ENCODE measurements at regions not wholly inside any gene's neighbourhood (a gene's known extent, or its start where the extent isn't known, plus 50 kb on each side); places are given as distances from the start of the nearest gene placed in this dataset.

DNA sequence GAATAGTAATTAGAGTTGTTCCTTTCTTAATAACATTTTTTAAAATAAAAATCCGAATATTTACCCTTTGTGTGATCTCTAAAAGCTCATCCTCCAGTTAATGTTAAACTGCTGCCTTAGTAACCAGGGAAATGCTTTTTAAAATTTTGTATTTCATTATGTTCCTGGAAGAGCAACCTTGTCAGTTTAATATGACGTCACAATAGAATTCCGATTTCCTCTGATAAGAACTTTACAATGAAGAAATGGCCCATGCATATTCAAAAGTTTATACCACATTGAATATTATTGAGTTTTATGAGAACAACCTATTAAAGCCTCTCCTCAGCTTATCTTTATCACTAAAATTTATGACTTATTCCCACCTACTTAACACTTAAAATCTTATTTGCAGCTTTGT lies 1566.6 kb downstream of the EFNB2 start:
- H3K27ac Mint-ChIP-seq = no peak overlapping the region
- no peak overlapping the region for H3K4me3 Mint-ChIP-seq
- H3K9me3 Mint-ChIP-seq = no peaks in the 10 kb centered on the region
- H3K4me1 Mint-ChIP-seq = no peaks in the 10 kb centered on the region
- TF ChIP-seq, protein P1, sequence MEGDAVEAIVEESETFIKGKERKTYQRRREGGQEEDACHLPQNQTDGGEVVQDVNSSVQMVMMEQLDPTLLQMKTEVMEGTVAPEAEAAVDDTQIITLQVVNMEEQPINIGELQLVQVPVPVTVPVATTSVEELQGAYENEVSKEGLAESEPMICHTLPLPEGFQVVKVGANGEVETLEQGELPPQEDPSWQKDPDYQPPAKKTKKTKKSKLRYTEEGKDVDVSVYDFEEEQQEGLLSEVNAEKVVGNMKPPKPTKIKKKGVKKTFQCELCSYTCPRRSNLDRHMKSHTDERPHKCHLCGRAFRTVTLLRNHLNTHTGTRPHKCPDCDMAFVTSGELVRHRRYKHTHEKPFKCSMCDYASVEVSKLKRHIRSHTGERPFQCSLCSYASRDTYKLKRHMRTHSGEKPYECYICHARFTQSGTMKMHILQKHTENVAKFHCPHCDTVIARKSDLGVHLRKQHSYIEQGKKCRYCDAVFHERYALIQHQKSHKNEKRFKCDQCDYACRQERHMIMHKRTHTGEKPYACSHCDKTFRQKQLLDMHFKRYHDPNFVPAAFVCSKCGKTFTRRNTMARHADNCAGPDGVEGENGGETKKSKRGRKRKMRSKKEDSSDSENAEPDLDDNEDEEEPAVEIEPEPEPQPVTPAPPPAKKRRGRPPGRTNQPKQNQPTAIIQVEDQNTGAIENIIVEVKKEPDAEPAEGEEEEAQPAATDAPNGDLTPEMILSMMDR (IDR thresholded peaks at IDR 0.05; ENCODE audit: unreplicated experiment in 3 of 3) = no peak
- no peaks in the 10 kb centered on the region for H3K36me3 Mint-ChIP-seq (ENCODE audit: low read depth)
- H3K27me3 Mint-ChIP-seq (ENCODE audit: low read depth) = no peaks in the 10 kb centered on the region

DNA sequence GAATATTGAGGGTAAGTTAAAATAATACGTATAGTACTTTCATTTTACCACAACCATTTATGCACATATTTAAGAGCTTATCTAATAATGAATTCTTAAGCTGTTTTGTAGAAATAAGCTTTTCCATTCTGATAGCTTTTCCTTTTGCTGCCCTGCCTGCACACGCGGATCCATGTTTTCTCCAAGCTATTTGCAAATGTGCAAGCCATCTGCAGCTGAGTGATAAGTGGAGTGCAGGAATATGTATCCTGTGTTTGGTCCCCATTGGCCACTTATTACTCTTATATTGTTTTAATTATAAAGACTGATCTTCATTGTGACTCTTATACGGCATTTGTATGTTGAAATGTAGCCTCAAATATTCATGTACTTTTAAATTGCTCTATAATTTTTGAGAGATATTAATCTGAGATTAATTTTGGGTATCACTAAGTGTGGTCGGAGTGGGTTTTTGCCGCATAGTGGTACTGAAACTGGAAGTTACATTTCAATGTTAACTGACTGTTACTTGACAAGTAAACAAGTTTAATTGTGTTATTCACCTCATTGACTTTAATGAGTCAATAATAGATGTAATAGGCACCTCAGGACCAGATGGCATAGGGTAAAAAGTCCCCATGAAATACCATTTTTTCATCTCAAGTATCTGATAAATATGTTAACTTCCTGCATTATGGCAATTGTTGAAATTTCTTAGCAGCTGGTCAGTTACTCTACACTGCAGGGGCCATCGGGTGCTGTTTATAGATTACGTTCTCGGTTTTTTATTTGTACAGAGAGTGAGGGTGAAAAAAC lies 1567.4 kb downstream of the EFNB2 start:
- no peak overlapping the region for H3K4me3 Mint-ChIP-seq
- H3K9me3 Mint-ChIP-seq = peaks cover 4% of the 10 kb centered on the region
- H3K27ac Mint-ChIP-seq = no peak overlapping the region
- H3K36me3 Mint-ChIP-seq (ENCODE audit: low read depth) = no peaks in the 10 kb centered on the region
- TF ChIP-seq, protein P1 (IDR thresholded peaks at IDR 0.05; ENCODE audit: unreplicated experiment in 3 of 3) = no peak
- H3K4me1 Mint-ChIP-seq = no peaks in the 10 kb centered on the region
- H3K27me3 Mint-ChIP-seq (ENCODE audit: low read depth) = no peaks in the 10 kb centered on the region

DNA sequence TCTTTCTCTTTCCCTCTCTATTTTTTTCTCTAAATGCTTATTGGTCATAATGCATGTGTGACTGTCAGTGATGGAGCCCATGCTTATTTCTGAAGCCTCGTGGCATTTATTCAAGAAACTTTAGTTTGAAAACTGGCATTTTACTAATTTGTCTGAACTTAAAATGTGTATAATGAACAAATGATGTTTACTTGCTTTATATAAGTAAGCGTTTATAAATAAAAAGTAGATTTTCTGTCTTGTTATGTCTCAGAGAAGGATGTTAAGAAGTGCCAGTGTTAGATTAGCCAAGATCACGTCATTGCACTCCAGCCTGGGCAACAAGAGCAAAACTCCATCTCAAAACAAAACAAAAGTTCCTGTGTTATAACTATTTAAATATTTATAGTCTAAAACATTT lies 1568.1 kb downstream of the EFNB2 start:
- Mint-ChIP-seq H3K9me3 (peaks cover 4% of the 10 kb centered on the region), H3K27ac (no peak overlapping the region), H3K36me3 (ENCODE audit: low read depth) (no peaks in the 10 kb centered on the region), H3K4me3 (no peak overlapping the region), H3K27me3 (ENCODE audit: low read depth) (peaks cover 2% of the 10 kb centered on the region), H3K4me1 (no peaks in the 10 kb centered on the region)
- TF ChIP-seq, protein P1 (IDR thresholded peaks at IDR 0.05; ENCODE audit: unreplicated experiment in 3 of 3) = no peak

DNA sequence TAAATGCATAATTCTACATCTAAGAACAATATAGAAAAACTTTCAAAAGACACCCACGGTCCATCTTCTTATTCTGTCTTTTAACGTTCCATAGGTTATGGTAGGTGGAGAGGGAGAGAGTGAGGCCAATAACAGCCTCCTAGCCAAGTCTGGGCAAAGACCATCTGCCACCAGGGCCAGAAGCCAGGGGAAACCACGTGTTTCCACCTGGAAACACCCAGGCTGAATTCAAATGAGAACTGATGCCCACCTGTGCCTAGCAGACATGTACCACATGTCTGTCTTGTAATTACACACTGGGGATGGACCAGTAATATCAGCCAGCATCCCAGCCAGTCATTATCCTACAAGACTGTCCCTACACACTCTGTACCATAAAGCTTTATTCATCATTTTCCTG lies 1573.1 kb downstream of the EFNB2 start:
- Mint-ChIP-seq H3K9me3 (peaks cover 14% of the 10 kb centered on the region), H3K27me3 (ENCODE audit: low read depth) (peaks cover 3% of the 10 kb centered on the region), H3K4me1 (no peaks in the 10 kb centered on the region), H3K36me3 (ENCODE audit: low read depth) (no peaks in the 10 kb centered on the region), H3K4me3 (no peak overlapping the region), H3K27ac (no peak overlapping the region)
- TF ChIP-seq, protein P1 (IDR thresholded peaks at IDR 0.05; ENCODE audit: unreplicated experiment in 3 of 3) = no peak

DNA sequence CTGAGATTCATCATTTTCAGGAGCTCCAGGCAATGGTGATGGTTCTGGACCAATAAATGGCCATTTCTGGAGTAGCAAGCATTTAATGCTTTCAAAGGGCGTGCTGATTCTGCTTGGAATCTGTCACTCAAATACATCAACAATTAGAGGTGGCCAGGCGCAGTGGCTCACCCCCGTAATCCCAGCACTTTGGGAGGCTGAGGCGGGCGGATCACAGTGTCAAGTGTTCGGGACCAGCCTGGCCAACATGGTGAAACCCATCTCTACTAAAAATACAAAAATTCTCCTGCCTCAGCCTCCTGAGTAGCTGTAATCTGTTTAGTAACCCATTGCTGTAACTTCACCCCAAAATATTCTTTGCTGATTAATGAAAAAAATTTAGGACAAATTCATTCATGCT lies 1574.2 kb downstream of the EFNB2 start:
- H3K27me3 Mint-ChIP-seq (ENCODE audit: low read depth) = peaks cover 3% of the 10 kb centered on the region
- H3K36me3 Mint-ChIP-seq (ENCODE audit: low read depth) = no peaks in the 10 kb centered on the region
- TF ChIP-seq, protein P1 (IDR thresholded peaks at IDR 0.05; ENCODE audit: unreplicated experiment in 3 of 3) = no peak
- no peak overlapping the region for H3K4me3 Mint-ChIP-seq
- peaks cover 20% of the 10 kb centered on the region for H3K9me3 Mint-ChIP-seq
- no peaks in the 10 kb centered on the region for H3K4me1 Mint-ChIP-seq
- no peak overlapping the region for H3K27ac Mint-ChIP-seq

DNA sequence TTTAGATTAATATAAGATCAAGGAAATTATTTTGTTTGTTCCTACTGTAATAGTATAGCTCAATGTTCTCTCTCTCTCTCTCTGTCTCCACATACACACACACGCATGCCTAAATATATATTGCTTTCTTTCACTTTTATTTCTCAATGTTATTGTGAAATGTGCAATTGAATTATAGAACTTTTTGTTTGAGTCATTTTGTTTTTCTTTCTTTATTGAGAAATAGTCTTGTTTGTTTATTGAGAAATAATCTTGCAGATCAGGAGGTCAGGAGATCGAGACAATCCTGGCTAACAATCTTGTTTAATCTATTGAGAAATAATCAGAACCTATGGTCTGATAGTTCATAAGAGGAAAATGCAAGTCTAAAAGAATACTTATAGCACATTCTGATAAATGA lies 1581.3 kb downstream of the EFNB2 start:
- Mint-ChIP-seq H3K27ac (no peak overlapping the region), H3K4me1 (no peaks in the 10 kb centered on the region), H3K4me3 (no peak overlapping the region), H3K36me3 (ENCODE audit: low read depth) (peaks cover 5% of the 10 kb centered on the region), H3K27me3 (ENCODE audit: low read depth) (peaks cover 5% of the 10 kb centered on the region), H3K9me3 (peaks cover 13% of the 10 kb centered on the region)
- TF ChIP-seq, protein P1 (IDR thresholded peaks at IDR 0.05; ENCODE audit: unreplicated experiment in 3 of 3) = no peak
